ENCODE measurements at regions not wholly inside any gene's neighbourhood (a gene's known extent, or its start where the extent isn't known, plus 50 kb on each side); places are given as distances from the start of the nearest gene placed in this dataset.
A peak's percentile ranks its signal among the peaks of the same experiment; 100 is the strongest.
"Not testable (repeated sequence)": the region's sequence is repeated elsewhere in the genome, so short reads cannot be mapped to it uniquely, and the experiment has no call there.

GRCh38 chr1:198935306-198935921 lies 296.6 kb downstream of the PTPRC start:
- DNase-seq, result peak; percentile 75

GRCh38 chr1:198936371-198937083 lies 297.7 kb downstream of the PTPRC start:
- DNase-seq, result no peak

- DNase-seq, result peak; percentile 92
These were observed 298.6 kb downstream of the PTPRC start for GRCh38 chr1:198937231-198938031.

- DNase-seq, result no peak
These were observed 300.4 kb downstream of the PTPRC start for GRCh38 chr1:198939286-198939685.

GRCh38 chr1:198939956-198940355 lies 301.1 kb downstream of the PTPRC start:
- no peak for DNase-seq

- no peak for DNase-seq
These were observed 303.6 kb downstream of the PTPRC start for GRCh38 chr1:198942466-198942865.

- no peak for DNase-seq
These were observed 304.8 kb downstream of the PTPRC start for GRCh38 chr1:198943484-198944187.

GRCh38 chr1:198947456-198947855 lies 308.6 kb downstream of the PTPRC start:
- no peak for DNase-seq

- DNase-seq, result no peak
These were observed 310.2 kb downstream of the PTPRC start for GRCh38 chr1:198948895-198949659.

GRCh38 chr1:198950036-198950435 lies 311.2 kb downstream of the PTPRC start:
- no peak for DNase-seq

- no peak for DNase-seq
These were observed 316.2 kb downstream of the PTPRC start for GRCh38 chr1:198955085-198955484.

- no peak for DNase-seq
These were observed 318.2 kb downstream of the PTPRC start for GRCh38 chr1:198957044-198957443.

- no peak for DNase-seq
These were observed 320.2 kb downstream of the PTPRC start for GRCh38 chr1:198959032-198959431.

- DNase-seq, result no peak
These were observed 320.8 kb downstream of the PTPRC start for GRCh38 chr1:198959676-198960075.

GRCh38 chr1:198963796-198964195 lies 325.0 kb downstream of the PTPRC start:
- DNase-seq, result not testable (repeated sequence)

- DNase-seq, result no peak
These were observed 327.7 kb downstream of the PTPRC start for GRCh38 chr1:198966519-198966918.

- no peak for DNase-seq
These were observed 328.7 kb downstream of the PTPRC start for GRCh38 chr1:198967566-198967965.

- no peak for DNase-seq
These were observed 330.0 kb downstream of the PTPRC start for GRCh38 chr1:198968866-198969265.

GRCh38 chr1:198969981-198970380 lies 331.1 kb downstream of the PTPRC start:
- no peak for DNase-seq

GRCh38 chr1:198970916-198971315 lies 332.1 kb downstream of the PTPRC start:
- DNase-seq, result no peak

GRCh38 chr1:198977909-198978308 lies 339.1 kb downstream of the PTPRC start:
- DNase-seq, result no peak

GRCh38 chr1:198978523-198978922 lies 339.7 kb downstream of the PTPRC start:
- no peak for DNase-seq
